Type B pancreatic cell (in vitro differentiated cells): ENCODE measurements at regions not wholly inside any gene's neighbourhood (a gene's known extent, or its start where the extent isn't known, plus 50 kb on each side); places are given as distances from the start of the nearest gene placed in this dataset.

Experiments
- DNase-seq: peaks from one replicate; pipeline ENCODE4 v3.0.0; 2021; ENCODE audit warnings: mixed read lengths; ENCODE audit not compliant: unreplicated experiment; ENCODE audit errors: extremely low spot score
- H3K27ac Mint-ChIP-seq: 2 replicates; pipeline ENCODE4 v1.8.0; 2021; ENCODE audit warnings: mild to moderate bottlenecking, mixed read lengths
- H3K27me3 Mint-ChIP-seq: 2 replicates; pipeline ENCODE4 v1.8.0; 2021; ENCODE audit warnings: mixed read lengths
- H3K36me3 Mint-ChIP-seq: 2 replicates; pipeline ENCODE4 v1.8.0; 2021; ENCODE audit warnings: mixed read lengths
- H3K4me1 Mint-ChIP-seq: one replicate; pipeline ENCODE4 v1.8.0; 2021; ENCODE audit warnings: mixed read lengths; ENCODE audit not compliant: unreplicated experiment
- H3K4me3 Mint-ChIP-seq: 2 replicates; pipeline ENCODE4 v1.8.0; 2021; ENCODE audit warnings: mild to moderate bottlenecking, mixed read lengths
- H3K9me3 Mint-ChIP-seq: 2 replicates; pipeline ENCODE4 v1.8.0; 2021; ENCODE audit warnings: mixed read lengths
- TF ChIP-seq, protein P1 (sequence below): fragments of 200-600 bp; sonication (generic); conservative IDR thresholded peaks from 2 replicates; pipeline ENCODE4 v1.5.0; 2021; ENCODE audit warnings: antibody characterized with exemption, mild to moderate bottlenecking

DNA sequence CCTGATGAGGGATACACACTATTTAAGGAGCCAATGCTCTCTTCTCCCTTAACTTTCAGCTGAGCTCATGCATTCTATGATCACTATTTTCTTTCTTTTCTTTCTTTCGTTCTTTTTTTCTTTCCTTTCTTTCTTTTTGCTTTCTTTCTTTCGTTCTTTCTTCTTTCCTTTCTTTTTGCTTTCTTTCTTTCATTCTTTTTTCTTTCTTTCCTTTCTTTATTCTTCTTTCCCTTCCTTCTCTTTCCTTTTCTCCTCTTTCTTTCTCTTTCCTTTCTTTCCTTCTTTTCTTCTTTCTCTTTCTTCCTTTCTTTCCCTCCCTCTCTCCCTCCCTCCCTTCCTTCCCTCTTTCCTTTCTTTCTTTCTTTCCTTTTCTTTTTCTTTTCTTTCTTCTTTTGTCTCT is 761.2 kb downstream of the SEMA5A start:
- Mint-ChIP-seq H3K4me1 (no peaks in the 10 kb centered on the region), H3K4me3 (no peak overlapping the region), H3K9me3 (no peaks in the 10 kb centered on the region), H3K36me3 (no peaks in the 10 kb centered on the region), H3K27me3 (no peaks in the 10 kb centered on the region), H3K27ac (no peak overlapping the region)
- TF ChIP-seq, protein P1, sequence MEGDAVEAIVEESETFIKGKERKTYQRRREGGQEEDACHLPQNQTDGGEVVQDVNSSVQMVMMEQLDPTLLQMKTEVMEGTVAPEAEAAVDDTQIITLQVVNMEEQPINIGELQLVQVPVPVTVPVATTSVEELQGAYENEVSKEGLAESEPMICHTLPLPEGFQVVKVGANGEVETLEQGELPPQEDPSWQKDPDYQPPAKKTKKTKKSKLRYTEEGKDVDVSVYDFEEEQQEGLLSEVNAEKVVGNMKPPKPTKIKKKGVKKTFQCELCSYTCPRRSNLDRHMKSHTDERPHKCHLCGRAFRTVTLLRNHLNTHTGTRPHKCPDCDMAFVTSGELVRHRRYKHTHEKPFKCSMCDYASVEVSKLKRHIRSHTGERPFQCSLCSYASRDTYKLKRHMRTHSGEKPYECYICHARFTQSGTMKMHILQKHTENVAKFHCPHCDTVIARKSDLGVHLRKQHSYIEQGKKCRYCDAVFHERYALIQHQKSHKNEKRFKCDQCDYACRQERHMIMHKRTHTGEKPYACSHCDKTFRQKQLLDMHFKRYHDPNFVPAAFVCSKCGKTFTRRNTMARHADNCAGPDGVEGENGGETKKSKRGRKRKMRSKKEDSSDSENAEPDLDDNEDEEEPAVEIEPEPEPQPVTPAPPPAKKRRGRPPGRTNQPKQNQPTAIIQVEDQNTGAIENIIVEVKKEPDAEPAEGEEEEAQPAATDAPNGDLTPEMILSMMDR, result no peak
- DNase-seq, result no peak

- DNase-seq, result no peak
- Mint-ChIP-seq H3K9me3 (no peaks in the 10 kb centered on the region), H3K27me3 (no peaks in the 10 kb centered on the region), H3K27ac (no peak overlapping the region), H3K4me1 (no peaks in the 10 kb centered on the region), H3K36me3 (no peaks in the 10 kb centered on the region), H3K4me3 (no peak overlapping the region)
- TF ChIP-seq, protein P1, result no peak
These were observed 757.6 kb downstream of the SEMA5A start for GRCh38 chr5:8788246-8788645.

DNA sequence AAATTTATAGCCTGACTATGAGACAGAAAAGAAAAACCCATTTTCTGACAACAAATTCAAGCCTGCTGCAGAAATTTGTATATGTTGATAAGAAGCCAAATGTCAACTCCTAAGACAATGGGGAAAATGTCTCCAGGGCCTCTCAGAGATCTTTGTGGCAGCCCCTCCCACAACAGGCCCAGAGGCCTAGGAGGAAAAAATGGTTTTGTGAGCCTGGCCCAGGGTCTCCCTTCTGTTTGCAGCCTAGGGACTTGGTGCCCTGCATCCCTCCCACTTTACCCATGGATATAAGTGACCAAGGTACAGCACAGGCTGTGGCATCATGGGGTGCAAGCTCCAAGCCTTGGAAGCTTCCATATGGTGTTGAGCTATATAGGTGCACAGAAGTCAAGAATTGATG is 740.2 kb downstream of the SEMA5A start:
- Mint-ChIP-seq H3K4me1 (no peaks in the 10 kb centered on the region), H3K4me3 (no peak overlapping the region), H3K27me3 (no peaks in the 10 kb centered on the region), H3K27ac (no peak overlapping the region), H3K36me3 (no peaks in the 10 kb centered on the region), H3K9me3 (peaks cover 23% of the 10 kb centered on the region)
- TF ChIP-seq, protein P1, result no peak
- DNase-seq, result no peak

DNA sequence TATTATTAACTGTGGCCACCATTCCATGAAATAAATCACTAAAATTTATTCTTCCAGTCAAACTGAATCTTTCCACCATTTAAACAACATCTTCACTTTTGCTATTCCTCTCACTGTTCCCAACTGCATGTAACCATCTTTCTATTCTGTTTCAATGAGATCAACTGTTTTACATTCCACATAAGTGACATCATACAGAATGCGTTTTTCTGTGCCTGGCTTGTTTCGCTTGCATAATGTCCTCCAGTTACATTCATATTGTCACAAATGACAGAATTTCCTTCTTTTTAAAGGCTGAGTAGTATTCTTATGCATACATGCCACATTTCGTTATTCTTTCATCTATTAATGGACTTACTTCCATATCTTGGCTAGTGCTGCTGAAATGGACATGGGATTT is 738.2 kb downstream of the SEMA5A start:
- no peaks in the 10 kb centered on the region for H3K4me1 Mint-ChIP-seq
- H3K9me3 Mint-ChIP-seq, result peaks cover 19% of the 10 kb centered on the region
- no peak for DNase-seq

DNA sequence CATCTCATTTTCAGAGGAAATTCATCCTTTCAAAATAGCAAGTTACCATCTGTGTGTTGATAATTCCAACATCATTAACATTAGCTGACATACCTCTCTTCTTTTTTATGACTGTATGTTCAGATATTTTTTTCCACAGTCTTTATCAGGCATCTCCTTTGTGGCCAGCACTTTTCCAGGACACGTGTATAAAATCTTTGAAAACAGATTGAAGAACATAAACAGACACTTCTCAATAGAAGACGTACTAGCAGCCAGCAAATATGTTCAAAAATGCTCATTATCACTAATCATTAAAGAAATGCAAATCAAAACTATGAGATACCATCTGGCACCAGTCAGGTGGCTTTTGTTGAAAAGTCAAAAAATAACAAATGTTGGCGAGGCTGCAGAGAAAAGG is 734.3 kb downstream of the SEMA5A start:
- Mint-ChIP-seq H3K36me3 (no peaks in the 10 kb centered on the region), H3K4me3 (no peak overlapping the region), H3K27me3 (no peaks in the 10 kb centered on the region), H3K27ac (no peak overlapping the region), H3K9me3 (peaks cover 5% of the 10 kb centered on the region), H3K4me1 (no peaks in the 10 kb centered on the region)
- no peak for DNase-seq
- TF ChIP-seq, protein P1, result no peak

More for the DNA sequence above, 738.2 kb downstream of the SEMA5A start:
- H3K27me3 Mint-ChIP-seq, result no peaks in the 10 kb centered on the region
- TF ChIP-seq, protein P1, result no peak
- no peak overlapping the region for H3K27ac Mint-ChIP-seq
- no peaks in the 10 kb centered on the region for H3K36me3 Mint-ChIP-seq
- H3K4me3 Mint-ChIP-seq, result no peak overlapping the region

DNA sequence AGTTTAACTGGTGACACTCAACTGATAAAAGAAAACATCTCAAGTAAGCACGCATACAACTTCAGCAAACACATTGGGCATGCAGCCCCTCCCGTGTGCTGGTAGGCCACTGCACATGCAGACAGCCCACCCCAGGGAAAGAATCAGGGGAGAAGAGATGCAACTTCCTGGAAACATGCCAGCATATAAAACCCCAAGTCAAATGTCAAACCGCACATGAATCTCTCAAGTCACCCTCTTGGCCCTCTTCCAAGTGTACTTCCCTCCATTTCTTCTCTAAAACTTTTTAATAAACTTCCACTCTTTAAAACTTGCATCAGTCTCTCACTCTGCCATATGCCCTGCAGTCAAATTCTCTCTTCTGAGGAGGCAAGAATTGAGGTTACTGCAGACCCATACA is 732.7 kb downstream of the SEMA5A start:
- H3K4me1 Mint-ChIP-seq, result no peaks in the 10 kb centered on the region
- no peak for DNase-seq

More for the DNA sequence above, 732.7 kb downstream of the SEMA5A start:
- H3K4me3 Mint-ChIP-seq, result no peak overlapping the region
- H3K36me3 Mint-ChIP-seq, result no peaks in the 10 kb centered on the region
- no peak overlapping the region for H3K27ac Mint-ChIP-seq
- H3K27me3 Mint-ChIP-seq, result no peaks in the 10 kb centered on the region
- TF ChIP-seq, protein P1, result no peak
- no peaks in the 10 kb centered on the region for H3K9me3 Mint-ChIP-seq
